ENCODE measurements at regions not wholly inside any gene's neighbourhood (a gene's known extent, or its start where the extent isn't known, plus 50 kb on each side); places are given as distances from the start of the nearest gene placed in this dataset.

DNA sequence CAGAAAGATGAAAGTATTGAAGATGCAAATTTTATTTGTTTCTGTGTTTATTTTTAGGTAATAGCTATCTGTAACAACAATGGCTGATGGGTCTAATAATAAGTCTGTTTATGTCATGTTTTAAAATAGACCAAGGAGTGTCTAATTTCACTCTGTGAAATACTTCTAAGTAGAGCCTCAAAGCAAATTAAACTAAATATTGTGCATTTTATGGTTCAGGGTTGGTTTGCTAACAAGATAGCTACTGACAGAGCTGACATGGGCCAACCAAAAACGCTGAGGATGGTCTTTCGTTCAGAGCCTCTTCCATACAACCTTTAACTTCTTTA, 437.6 kb upstream of the CTSO start:
- no peak for ATAC-seq
- Mint-ChIP-seq H3K4me3 (no peak overlapping the region), H3K36me3 (ENCODE audit: low read depth) (peaks cover 7% of the 10 kb centered on the region; the same call in 1 of the 3 replicates), H3K4me1 (peaks cover 13% of the 10 kb centered on the region), H3K27ac (no peak overlapping the region), H3K9me3 (peaks cover 7% of the 10 kb centered on the region; the same call in 2 of the 3 replicates), H3K27me3 (ENCODE audit: insufficient read depth, low read depth, poor library complexity) (no peaks in the 10 kb centered on the region)
- no peaks in the 10 kb centered on the region for H3K79me2 ChIP-seq (replicated peaks; ENCODE audit: insufficient read depth)
- no peak overlapping the region for H2AFZ ChIP-seq
- no peaks in the 10 kb centered on the region for H3K36me3 ChIP-seq (ENCODE audit: insufficient read depth)
- no peaks in the 10 kb centered on the region for H3K9me2 ChIP-seq (ENCODE audit: insufficient read depth)
- H3F3A ChIP-seq (replicated peaks; ENCODE audit: low read depth) = no peaks in the 10 kb centered on the region
- no peak for TF ChIP-seq NANOG (IDR thresholded peaks at IDR 0.05; ENCODE audit: borderline replicate concordance)
- TF ChIP-seq EZH2phosphoT487 (IDR thresholded peaks at IDR 0.05; ENCODE audit: unreplicated experiment) = no peak
- TF ChIP-seq ZNF462 (CRISPR knock-in tag; IDR thresholded peaks at IDR 0.05) = no peak
- TF ChIP-seq ZNF331 (CRISPR knock-in tag; IDR thresholded peaks at IDR 0.05; ENCODE audit: low read depth) = no peak
- no peak for TF ChIP-seq CTCF (conservative IDR thresholded peaks at IDR 0.05; ENCODE audit: low read depth in 2 of 2)
- TF ChIP-seq EZH2 (IDR thresholded peaks at IDR 0.05; ENCODE audit: low read depth, unreplicated experiment) = no peak
- TF ChIP-seq, protein P1, sequence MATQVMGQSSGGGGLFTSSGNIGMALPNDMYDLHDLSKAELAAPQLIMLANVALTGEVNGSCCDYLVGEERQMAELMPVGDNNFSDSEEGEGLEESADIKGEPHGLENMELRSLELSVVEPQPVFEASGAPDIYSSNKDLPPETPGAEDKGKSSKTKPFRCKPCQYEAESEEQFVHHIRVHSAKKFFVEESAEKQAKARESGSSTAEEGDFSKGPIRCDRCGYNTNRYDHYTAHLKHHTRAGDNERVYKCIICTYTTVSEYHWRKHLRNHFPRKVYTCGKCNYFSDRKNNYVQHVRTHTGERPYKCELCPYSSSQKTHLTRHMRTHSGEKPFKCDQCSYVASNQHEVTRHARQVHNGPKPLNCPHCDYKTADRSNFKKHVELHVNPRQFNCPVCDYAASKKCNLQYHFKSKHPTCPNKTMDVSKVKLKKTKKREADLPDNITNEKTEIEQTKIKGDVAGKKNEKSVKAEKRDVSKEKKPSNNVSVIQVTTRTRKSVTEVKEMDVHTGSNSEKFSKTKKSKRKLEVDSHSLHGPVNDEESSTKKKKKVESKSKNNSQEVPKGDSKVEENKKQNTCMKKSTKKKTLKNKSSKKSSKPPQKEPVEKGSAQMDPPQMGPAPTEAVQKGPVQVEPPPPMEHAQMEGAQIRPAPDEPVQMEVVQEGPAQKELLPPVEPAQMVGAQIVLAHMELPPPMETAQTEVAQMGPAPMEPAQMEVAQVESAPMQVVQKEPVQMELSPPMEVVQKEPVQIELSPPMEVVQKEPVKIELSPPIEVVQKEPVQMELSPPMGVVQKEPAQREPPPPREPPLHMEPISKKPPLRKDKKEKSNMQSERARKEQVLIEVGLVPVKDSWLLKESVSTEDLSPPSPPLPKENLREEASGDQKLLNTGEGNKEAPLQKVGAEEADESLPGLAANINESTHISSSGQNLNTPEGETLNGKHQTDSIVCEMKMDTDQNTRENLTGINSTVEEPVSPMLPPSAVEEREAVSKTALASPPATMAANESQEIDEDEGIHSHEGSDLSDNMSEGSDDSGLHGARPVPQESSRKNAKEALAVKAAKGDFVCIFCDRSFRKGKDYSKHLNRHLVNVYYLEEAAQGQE (IDR thresholded peaks at IDR 0.05; ENCODE audit: unreplicated experiment) = no peak
- no peak for TF ChIP-seq CREB1 (CRISPR knock-in tag; IDR thresholded peaks at IDR 0.05; ENCODE audit: low read depth)
- TF ChIP-seq JUNB (IDR thresholded peaks at IDR 0.05; ENCODE audit: unreplicated experiment) = no peak
- TF ChIP-seq, protein P2, sequence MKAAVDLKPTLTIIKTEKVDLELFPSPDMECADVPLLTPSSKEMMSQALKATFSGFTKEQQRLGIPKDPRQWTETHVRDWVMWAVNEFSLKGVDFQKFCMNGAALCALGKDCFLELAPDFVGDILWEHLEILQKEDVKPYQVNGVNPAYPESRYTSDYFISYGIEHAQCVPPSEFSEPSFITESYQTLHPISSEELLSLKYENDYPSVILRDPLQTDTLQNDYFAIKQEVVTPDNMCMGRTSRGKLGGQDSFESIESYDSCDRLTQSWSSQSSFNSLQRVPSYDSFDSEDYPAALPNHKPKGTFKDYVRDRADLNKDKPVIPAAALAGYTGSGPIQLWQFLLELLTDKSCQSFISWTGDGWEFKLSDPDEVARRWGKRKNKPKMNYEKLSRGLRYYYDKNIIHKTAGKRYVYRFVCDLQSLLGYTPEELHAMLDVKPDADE (IDR thresholded peaks at IDR 0.05) = no peak
- TF ChIP-seq POLR2AphosphoS5 (IDR thresholded peaks at IDR 0.05; ENCODE audit: low read depth) = no peak
- no peak for TF ChIP-seq STAT1 (IDR thresholded peaks at IDR 0.05; ENCODE audit: unreplicated experiment)
- TF ChIP-seq ZNF114 (CRISPR knock-in tag; IDR thresholded peaks at IDR 0.05) = no peak
- DNase-seq (ENCODE audit: low spot score) = no peak
- no peak overlapping the region for H3K4me3 ChIP-seq
- no peaks in the 10 kb centered on the region for H4K20me1 ChIP-seq (replicated peaks; ENCODE audit: insufficient read depth)
- H3K4me2 ChIP-seq = no peak overlapping the region
- H3K4me1 ChIP-seq (ENCODE audit: insufficient read depth) = peaks cover 8% of the 10 kb centered on the region; the same call in 1 of the 2 replicates
- no peaks in the 10 kb centered on the region for H3K27me3 ChIP-seq (ENCODE audit: insufficient read depth)
- no peak overlapping the region for H3K27ac ChIP-seq (ENCODE audit: low read depth)

All from GM23338 (cell line).